Adrenal gland (tissue), 5 donors: ENCODE measurements at regions not wholly inside any gene's neighbourhood (a gene's known extent, or its start where the extent isn't known, plus 50 kb on each side); places are given as distances from the start of the nearest gene placed in this dataset.

Experiments used
- POLR2A ChIP-seq, 2 donors: fragments of 450-650 bp; IDR thresholded peaks; one replicate each; pipeline ENCODE4 v1.6.1; 2017; ENCODE audit warnings: antibody characterized with exemption in 2 of 2, mild to moderate bottlenecking in 2 of 2, moderate library complexity in 1 of 2
- TF ChIP-seq, protein P1 (sequence below), 6 experiments: fragments of 450-650 bp in 4 of 6; fragments of 200-600 bp in 2 of 6; sonication (generic) in 1 of 6; IDR thresholded peaks; 1 replicate in 5 of 6; 2 replicates in 1 of 6; pipeline versions ENCODE4 v1.5.1 to v1.8.0; 2016 to 2021; ENCODE audit warnings: antibody characterized with exemption in 6 of 6, mild to moderate bottlenecking in 2 of 6, moderate library complexity in 1 of 6
- donor health status: DM: no; HTN: no; CAD: no.

DNA sequence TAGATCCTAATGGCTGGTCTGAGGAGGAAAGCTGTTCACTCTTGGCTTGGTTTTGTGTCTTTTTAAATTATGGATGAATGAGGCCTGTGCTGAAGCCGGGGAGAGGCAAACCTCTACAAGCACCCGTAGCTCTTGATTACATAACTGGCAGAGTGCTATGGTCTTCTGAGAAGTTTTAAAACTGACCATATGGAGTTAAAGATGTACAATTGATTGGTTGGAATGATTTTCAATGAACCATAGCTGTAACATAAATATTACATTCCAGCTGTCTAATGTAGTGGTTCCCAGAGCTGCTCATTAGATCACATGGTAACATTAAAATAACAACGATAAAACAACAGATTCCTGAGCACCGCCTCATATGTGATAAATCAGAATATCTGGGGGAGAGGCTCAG lies 71.1 kb upstream of the MAP4K3 start:
- TF ChIP-seq POLR2A (IDR thresholded peaks at IDR 0.05), result no peak
- TF ChIP-seq, protein P1, sequence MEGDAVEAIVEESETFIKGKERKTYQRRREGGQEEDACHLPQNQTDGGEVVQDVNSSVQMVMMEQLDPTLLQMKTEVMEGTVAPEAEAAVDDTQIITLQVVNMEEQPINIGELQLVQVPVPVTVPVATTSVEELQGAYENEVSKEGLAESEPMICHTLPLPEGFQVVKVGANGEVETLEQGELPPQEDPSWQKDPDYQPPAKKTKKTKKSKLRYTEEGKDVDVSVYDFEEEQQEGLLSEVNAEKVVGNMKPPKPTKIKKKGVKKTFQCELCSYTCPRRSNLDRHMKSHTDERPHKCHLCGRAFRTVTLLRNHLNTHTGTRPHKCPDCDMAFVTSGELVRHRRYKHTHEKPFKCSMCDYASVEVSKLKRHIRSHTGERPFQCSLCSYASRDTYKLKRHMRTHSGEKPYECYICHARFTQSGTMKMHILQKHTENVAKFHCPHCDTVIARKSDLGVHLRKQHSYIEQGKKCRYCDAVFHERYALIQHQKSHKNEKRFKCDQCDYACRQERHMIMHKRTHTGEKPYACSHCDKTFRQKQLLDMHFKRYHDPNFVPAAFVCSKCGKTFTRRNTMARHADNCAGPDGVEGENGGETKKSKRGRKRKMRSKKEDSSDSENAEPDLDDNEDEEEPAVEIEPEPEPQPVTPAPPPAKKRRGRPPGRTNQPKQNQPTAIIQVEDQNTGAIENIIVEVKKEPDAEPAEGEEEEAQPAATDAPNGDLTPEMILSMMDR (IDR thresholded peaks at IDR 0.05), result no peak
